IMR-90 (cell line): ENCODE measurements at regions not wholly inside any gene's neighbourhood (a gene's known extent, or its start where the extent isn't known, plus 50 kb on each side); places are given as distances from the start of the nearest gene placed in this dataset.
"Not testable (repeated sequence)": the region's sequence is repeated elsewhere in the genome, so short reads cannot be mapped to it uniquely, and the experiment has no call there.

Experiments
- ATAC-seq: fragments of 200-7000 bp; cut with Tn5 transposase; 2 replicates; pipeline ENCODE4 v1.9.1; 2020; ENCODE audit warnings: low read depth, mild to moderate bottlenecking, moderate library complexity
- BruUV-seq: library from RNA; stranded (reverse); fragments of 400-500 nt; replicated peaks from 2 replicates; lab custom pipeline; 2021; lab: Mats Ljungman, UMichigan
- CTCF ChIA-PET: fragments of 300-600 bp; formaldehyde crosslinking; extraction: SDS; loops from one replicate; lab custom pipeline; 2021; ENCODE audit warnings: antibody characterized with exemption; lab: Yijun Ruan, JAX
- POLR2A ChIA-PET: fragments of 300-600 bp; sonication (Branson Sonifier 250); formaldehyde crosslinking; loops from one replicate; lab custom pipeline; 2022; ENCODE audit warnings: antibody characterized with exemption; ENCODE audit not compliant: unreplicated experiment; lab: Charles Lee
- DNase-seq: peaks from one replicate; pipeline ENCODE4 v3.0.0; 2013
- H2AFZ ChIP-seq: replicated peaks from 2 replicates; pipeline ENCODE3; 2013; ENCODE audit warnings: low read length, mild to moderate bottlenecking; ENCODE audit not compliant: poor library complexity
- H2AK5ac ChIP-seq: 2 replicates; pipeline ENCODE4 v1.6.1; 2013; ENCODE audit warnings: low read depth, low read length, inconsistent platforms
- H2AK9ac ChIP-seq: replicated peaks from 2 replicates; pipeline ENCODE3; 2013; ENCODE audit warnings: mild to moderate bottlenecking, low read depth, low read length, moderate library complexity; ENCODE audit not compliant: poor library complexity
- H2BK120ac ChIP-seq: 2 replicates; pipeline ENCODE4 v1.6.1; 2013; ENCODE audit warnings: low read depth, low read length, inconsistent platforms
- H2BK15ac ChIP-seq: 3 replicates; pipeline ENCODE4 v1.6.1; 2013; ENCODE audit warnings: low read depth, low read length, inconsistent platforms
- H2BK20ac ChIP-seq: 2 replicates; pipeline ENCODE4 v1.6.1; 2013; ENCODE audit warnings: low read depth, mild to moderate bottlenecking, inconsistent platforms, low read length, moderate library complexity
- H2BK5ac ChIP-seq: 2 replicates; pipeline ENCODE4 v1.6.1; 2013; ENCODE audit warnings: mild to moderate bottlenecking, low read depth, low read length, inconsistent platforms; ENCODE audit not compliant: poor library complexity, severe bottlenecking
- H3K14ac ChIP-seq: replicated peaks from 2 replicates; pipeline ENCODE4 v1.6.1; 2013; ENCODE audit warnings: low read depth, low read length, inconsistent platforms
- H3K18ac ChIP-seq: 2 replicates; pipeline ENCODE4 v1.6.1; 2013; ENCODE audit warnings: low read depth, low read length, control low read depth
- H3K23ac ChIP-seq: 2 replicates; pipeline ENCODE4 v1.6.1; 2013; ENCODE audit warnings: low read depth, low read length, inconsistent platforms
- H3K27ac ChIP-seq: 2 replicates; pipeline ENCODE4 v1.5.1; 2013; ENCODE audit warnings: mild to moderate bottlenecking, control low read depth, low read length; ENCODE audit not compliant: insufficient read depth
- H3K27me3 ChIP-seq: 2 replicates; pipeline ENCODE4 v1.6.1; 2013; ENCODE audit warnings: low read length; ENCODE audit not compliant: control insufficient read depth, insufficient read depth
- H3K36me3 ChIP-seq: 2 replicates; pipeline ENCODE4 v1.6.1; 2013; ENCODE audit warnings: low read length, mixed read lengths; ENCODE audit not compliant: control insufficient read depth, insufficient read depth
- H3K4ac ChIP-seq: 2 replicates; pipeline ENCODE4 v1.6.1; 2013; ENCODE audit warnings: low read depth, low read length, inconsistent platforms
- H3K4me1 ChIP-seq: 2 replicates; pipeline ENCODE4 v1.6.1; 2013; ENCODE audit warnings: low read length, mixed read lengths; ENCODE audit not compliant: control insufficient read depth, insufficient read depth
- H3K4me2 ChIP-seq: 2 replicates; pipeline ENCODE4 v1.6.1; 2013; ENCODE audit warnings: low read depth, mild to moderate bottlenecking, control low read depth, low read length, moderate library complexity
- H3K4me3 ChIP-seq: 2 replicates; pipeline ENCODE4 v1.5.1; 2013; ENCODE audit warnings: low read depth, mild to moderate bottlenecking, control low read depth, low read length, moderate library complexity; ENCODE audit not compliant: insufficient read depth
- H3K56ac ChIP-seq: 2 replicates; pipeline ENCODE4 v1.6.1; 2013; ENCODE audit warnings: low read length, inconsistent platforms; ENCODE audit not compliant: insufficient read depth; ENCODE audit errors: extremely low read depth
- H3K79me1 ChIP-seq, 2 experiments: 2 replicates each; pipeline ENCODE4 v1.6.1; 2013; ENCODE audit warnings: low read length in 2 of 2, inconsistent platforms in 1 of 2, low read depth in 1 of 2
- H3K9ac ChIP-seq: 2 replicates; pipeline ENCODE4 v1.6.1; 2013; ENCODE audit warnings: low read depth, low read length, control low read depth
- H3K9me1 ChIP-seq: 2 replicates; pipeline ENCODE4 v1.6.1; 2013; ENCODE audit warnings: low read length, inconsistent platforms; ENCODE audit not compliant: insufficient read depth
- H3K9me3 ChIP-seq: 2 replicates; pipeline ENCODE4 v1.6.1; 2013; ENCODE audit warnings: low read length; ENCODE audit not compliant: control insufficient read depth, insufficient read depth
- H4K20me1 ChIP-seq: 2 replicates; pipeline ENCODE4 v1.6.1; 2013; ENCODE audit warnings: low read length, inconsistent platforms; ENCODE audit not compliant: insufficient read depth
- H4K5ac ChIP-seq: 2 replicates; pipeline ENCODE4 v1.6.1; 2013; ENCODE audit warnings: mild to moderate bottlenecking, low read depth, low read length, control low read depth
- H4K8ac ChIP-seq, 2 experiments: 2 replicates each; pipeline ENCODE4 v1.6.1; 2013; ENCODE audit warnings: low read depth in 2 of 2, low read length in 2 of 2, control low read depth in 1 of 2, inconsistent platforms in 1 of 2
- H4K91ac ChIP-seq: 2 replicates; pipeline ENCODE4 v1.6.1; 2013; ENCODE audit warnings: low read depth, low read length, inconsistent platforms; ENCODE audit not compliant: insufficient read depth
- WGBS, 2 experiments: methylation state at CpG; one replicate each; pipeline versions ENCODE4 v1.1.5 to v1.1.7; 2013; ENCODE audit warnings: missing lambda C conversion rate in 2 of 2; ENCODE audit not compliant: insufficient read length in 1 of 2; ENCODE audit errors: extremely low coverage in 2 of 2; 5-methylcytosine and 5-hydroxymethylcytosine counted together
- dilution Hi-C: fragments of 300-500 bp; cut with HindIII; formaldehyde crosslinking; loops from one replicate; pipeline ENCODE4 v1.14.3; 2018; ENCODE audit warnings: low sequenced_read_pairs; ENCODE audit not compliant: unreplicated experiment
- in situ Hi-C: fragments of 300-500 bp; cut with MboI; formaldehyde crosslinking; loops from 3 replicates; pipeline ENCODE4 v1.14.3; 2019; ENCODE audit warnings: low sequenced_read_pairs, inconsistent platforms, mixed read lengths
- intact Hi-C: fragments of 100-400 bp; cut with micrococcal nuclease; formaldehyde crosslinking; loops from 2 replicates; pipeline ENCODE4 v1.10.0; 2022

GRCh38 chr14:81781798-81782197 lies 248.1 kb upstream of the SEL1L start:
- H2BK20ac ChIP-seq, H3K4ac ChIP-seq, H2BK120ac ChIP-seq, H3K56ac ChIP-seq, H3K36me3 ChIP-seq, H3K23ac ChIP-seq, H3K4me2 ChIP-seq, H4K8ac ChIP-seq, H2AK5ac ChIP-seq, intact Hi-C loops, dilution Hi-C loops, H3K9me3 ChIP-seq, H3K9me1 ChIP-seq, POLR2A ChIA-PET, H4K5ac ChIP-seq, in situ Hi-C loops, H2BK5ac ChIP-seq, H2AFZ ChIP-seq, H3K9ac ChIP-seq, CTCF ChIA-PET, H3K27me3 ChIP-seq, H3K18ac ChIP-seq, H4K91ac ChIP-seq, H3K4me3 ChIP-seq, H3K79me1 ChIP-seq, H2BK15ac ChIP-seq, H3K14ac ChIP-seq, H3K27ac ChIP-seq, H3K4me1 ChIP-seq, H2AK9ac ChIP-seq, H4K20me1 ChIP-seq, ATAC-seq, BruUV-seq, DNase-seq: not testable (repeated sequence)
- WGBS, 2 experiments = no CpG with 5 or more reads among the region's 7 CpGs
